H1 (cell line): ENCODE measurements at regions not wholly inside any gene's neighbourhood (a gene's known extent, or its start where the extent isn't known, plus 50 kb on each side); places are given as distances from the start of the nearest gene placed in this dataset.

Experiments used
- CHD2 ChIP-seq: IDR thresholded peaks from 2 replicates; pipeline ENCODE4 v1.6.1; 2012; ENCODE audit warnings: low read length, improper control_type of control experiment
- CTBP2 ChIP-seq: IDR thresholded peaks from 2 replicates; pipeline ENCODE4 v1.7.0; 2011; ENCODE audit warnings: borderline replicate concordance, mild to moderate bottlenecking, moderate library complexity, mixed read lengths, low read length; ENCODE audit not compliant: insufficient read depth, insufficient read length
- KDM5A ChIP-seq: fragments of 200-600 bp; IDR thresholded peaks from 2 replicates; pipeline ENCODE4 v1.7.1; 2012; ENCODE audit warnings: mild to moderate bottlenecking, low read length, inconsistent platforms, mixed read lengths
- RFX5 ChIP-seq: IDR thresholded peaks from 2 replicates; pipeline ENCODE4 v1.6.1; 2011; ENCODE audit warnings: low read depth, low read length, improper control_type of control experiment, borderline replicate concordance
- SUZ12 ChIP-seq: fragments of 200-600 bp; sonication (generic); IDR thresholded peaks from 2 replicates; pipeline ENCODE4 v1.6.1; 2012; ENCODE audit warnings: mild to moderate bottlenecking, inconsistent platforms, low read length, moderate library complexity, mixed read lengths
- TAF1 ChIP-seq: IDR thresholded peaks from 2 replicates; pipeline ENCODE4 v1.6.1; 2011; ENCODE audit warnings: mild to moderate bottlenecking, low read depth, low read length
- USF2 ChIP-seq: IDR thresholded peaks from 2 replicates; pipeline ENCODE4 v1.6.1; 2011; ENCODE audit warnings: low read length, improper control_type of control experiment
- TF ChIP-seq, protein P1 (sequence below): fragments of 300-600 bp; sonication (generic); IDR thresholded peaks from 2 replicates; pipeline ENCODE4 v1.7.1; 2012; ENCODE audit warnings: low read length, moderate library complexity, mild to moderate bottlenecking, inconsistent platforms; ENCODE audit not compliant: insufficient replicate concordance

GRCh38 chr2:8132879-8133278, 549.0 kb upstream of the ID2 start (continued):
- TF ChIP-seq, protein P1, sequence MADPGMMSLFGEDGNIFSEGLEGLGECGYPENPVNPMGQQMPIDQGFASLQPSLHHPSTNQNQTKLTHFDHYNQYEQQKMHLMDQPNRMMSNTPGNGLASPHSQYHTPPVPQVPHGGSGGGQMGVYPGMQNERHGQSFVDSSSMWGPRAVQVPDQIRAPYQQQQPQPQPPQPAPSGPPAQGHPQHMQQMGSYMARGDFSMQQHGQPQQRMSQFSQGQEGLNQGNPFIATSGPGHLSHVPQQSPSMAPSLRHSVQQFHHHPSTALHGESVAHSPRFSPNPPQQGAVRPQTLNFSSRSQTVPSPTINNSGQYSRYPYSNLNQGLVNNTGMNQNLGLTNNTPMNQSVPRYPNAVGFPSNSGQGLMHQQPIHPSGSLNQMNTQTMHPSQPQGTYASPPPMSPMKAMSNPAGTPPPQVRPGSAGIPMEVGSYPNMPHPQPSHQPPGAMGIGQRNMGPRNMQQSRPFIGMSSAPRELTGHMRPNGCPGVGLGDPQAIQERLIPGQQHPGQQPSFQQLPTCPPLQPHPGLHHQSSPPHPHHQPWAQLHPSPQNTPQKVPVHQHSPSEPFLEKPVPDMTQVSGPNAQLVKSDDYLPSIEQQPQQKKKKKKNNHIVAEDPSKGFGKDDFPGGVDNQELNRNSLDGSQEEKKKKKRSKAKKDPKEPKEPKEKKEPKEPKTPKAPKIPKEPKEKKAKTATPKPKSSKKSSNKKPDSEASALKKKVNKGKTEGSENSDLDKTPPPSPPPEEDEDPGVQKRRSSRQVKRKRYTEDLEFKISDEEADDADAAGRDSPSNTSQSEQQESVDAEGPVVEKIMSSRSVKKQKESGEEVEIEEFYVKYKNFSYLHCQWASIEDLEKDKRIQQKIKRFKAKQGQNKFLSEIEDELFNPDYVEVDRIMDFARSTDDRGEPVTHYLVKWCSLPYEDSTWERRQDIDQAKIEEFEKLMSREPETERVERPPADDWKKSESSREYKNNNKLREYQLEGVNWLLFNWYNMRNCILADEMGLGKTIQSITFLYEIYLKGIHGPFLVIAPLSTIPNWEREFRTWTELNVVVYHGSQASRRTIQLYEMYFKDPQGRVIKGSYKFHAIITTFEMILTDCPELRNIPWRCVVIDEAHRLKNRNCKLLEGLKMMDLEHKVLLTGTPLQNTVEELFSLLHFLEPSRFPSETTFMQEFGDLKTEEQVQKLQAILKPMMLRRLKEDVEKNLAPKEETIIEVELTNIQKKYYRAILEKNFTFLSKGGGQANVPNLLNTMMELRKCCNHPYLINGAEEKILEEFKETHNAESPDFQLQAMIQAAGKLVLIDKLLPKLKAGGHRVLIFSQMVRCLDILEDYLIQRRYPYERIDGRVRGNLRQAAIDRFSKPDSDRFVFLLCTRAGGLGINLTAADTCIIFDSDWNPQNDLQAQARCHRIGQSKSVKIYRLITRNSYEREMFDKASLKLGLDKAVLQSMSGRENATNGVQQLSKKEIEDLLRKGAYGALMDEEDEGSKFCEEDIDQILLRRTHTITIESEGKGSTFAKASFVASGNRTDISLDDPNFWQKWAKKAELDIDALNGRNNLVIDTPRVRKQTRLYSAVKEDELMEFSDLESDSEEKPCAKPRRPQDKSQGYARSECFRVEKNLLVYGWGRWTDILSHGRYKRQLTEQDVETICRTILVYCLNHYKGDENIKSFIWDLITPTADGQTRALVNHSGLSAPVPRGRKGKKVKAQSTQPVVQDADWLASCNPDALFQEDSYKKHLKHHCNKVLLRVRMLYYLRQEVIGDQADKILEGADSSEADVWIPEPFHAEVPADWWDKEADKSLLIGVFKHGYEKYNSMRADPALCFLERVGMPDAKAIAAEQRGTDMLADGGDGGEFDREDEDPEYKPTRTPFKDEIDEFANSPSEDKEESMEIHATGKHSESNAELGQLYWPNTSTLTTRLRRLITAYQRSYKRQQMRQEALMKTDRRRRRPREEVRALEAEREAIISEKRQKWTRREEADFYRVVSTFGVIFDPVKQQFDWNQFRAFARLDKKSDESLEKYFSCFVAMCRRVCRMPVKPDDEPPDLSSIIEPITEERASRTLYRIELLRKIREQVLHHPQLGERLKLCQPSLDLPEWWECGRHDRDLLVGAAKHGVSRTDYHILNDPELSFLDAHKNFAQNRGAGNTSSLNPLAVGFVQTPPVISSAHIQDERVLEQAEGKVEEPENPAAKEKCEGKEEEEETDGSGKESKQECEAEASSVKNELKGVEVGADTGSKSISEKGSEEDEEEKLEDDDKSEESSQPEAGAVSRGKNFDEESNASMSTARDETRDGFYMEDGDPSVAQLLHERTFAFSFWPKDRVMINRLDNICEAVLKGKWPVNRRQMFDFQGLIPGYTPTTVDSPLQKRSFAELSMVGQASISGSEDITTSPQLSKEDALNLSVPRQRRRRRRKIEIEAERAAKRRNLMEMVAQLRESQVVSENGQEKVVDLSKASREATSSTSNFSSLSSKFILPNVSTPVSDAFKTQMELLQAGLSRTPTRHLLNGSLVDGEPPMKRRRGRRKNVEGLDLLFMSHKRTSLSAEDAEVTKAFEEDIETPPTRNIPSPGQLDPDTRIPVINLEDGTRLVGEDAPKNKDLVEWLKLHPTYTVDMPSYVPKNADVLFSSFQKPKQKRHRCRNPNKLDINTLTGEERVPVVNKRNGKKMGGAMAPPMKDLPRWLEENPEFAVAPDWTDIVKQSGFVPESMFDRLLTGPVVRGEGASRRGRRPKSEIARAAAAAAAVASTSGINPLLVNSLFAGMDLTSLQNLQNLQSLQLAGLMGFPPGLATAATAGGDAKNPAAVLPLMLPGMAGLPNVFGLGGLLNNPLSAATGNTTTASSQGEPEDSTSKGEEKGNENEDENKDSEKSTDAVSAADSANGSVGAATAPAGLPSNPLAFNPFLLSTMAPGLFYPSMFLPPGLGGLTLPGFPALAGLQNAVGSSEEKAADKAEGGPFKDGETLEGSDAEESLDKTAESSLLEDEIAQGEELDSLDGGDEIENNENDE = no peak
- TF ChIP-seq CHD2 (no peak), KDM5A (no peak), RFX5 (no peak), TAF1 (no peak), CTBP2 (no peak), SUZ12 (no peak), USF2 (no peak)
